HG03565 (cell line): ENCODE measurements at regions not wholly inside any gene's neighbourhood (a gene's known extent, or its start where the extent isn't known, plus 50 kb on each side); places are given as distances from the start of the nearest gene placed in this dataset.
"Not testable (repeated sequence)": the region's sequence is repeated elsewhere in the genome, so short reads cannot be mapped to it uniquely, and the experiment has no call there.

Experiments used
- ATAC-seq: cut with Tn5 transposase; IDR thresholded peaks from one replicate; pipeline ENCODE4 v1.9.1; 2021; ENCODE audit warnings: mild to moderate bottlenecking, moderate library complexity; ENCODE audit not compliant: unreplicated experiment

DNA sequence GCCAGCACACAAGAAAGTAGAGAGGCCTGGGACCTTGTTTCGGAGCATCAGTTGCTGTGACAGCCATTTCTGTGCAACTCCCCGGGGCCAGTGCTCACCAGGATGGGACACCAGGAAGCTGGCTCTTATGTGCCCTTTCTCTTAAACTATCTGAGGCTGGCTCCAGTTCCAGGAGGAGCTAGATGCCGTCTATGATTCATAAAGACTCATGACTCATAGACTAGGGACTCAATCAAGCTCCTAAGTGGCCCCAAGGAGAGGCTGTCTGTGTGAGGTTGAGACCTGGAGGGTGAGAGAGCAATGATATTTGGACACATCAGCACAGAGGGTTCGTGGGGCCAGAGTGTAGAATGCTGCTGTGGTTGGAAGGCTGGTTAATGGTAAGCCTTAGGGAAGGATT lies 580.1 kb downstream of the CCSER2 start:
- no peak for ATAC-seq

DNA sequence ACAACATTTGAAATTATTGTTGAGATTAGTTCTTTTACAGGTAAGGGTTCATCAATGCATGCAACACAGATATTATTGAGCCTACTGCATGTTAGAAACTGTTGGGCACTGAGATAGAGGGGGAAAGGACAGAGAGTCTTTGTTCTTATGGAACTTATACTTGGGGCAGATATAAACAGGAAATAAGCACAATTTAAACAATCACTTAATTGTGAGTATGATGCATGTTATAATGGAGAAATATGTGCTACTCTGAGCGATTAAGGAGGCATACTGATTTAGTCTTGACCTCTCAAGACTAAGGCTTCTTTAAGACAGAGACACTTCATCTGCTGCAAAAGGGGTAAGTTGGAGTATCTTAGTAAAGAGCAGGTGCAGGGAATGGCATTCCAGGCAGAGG lies 593.3 kb downstream of the CCSER2 start:
- ATAC-seq: no peak

DNA sequence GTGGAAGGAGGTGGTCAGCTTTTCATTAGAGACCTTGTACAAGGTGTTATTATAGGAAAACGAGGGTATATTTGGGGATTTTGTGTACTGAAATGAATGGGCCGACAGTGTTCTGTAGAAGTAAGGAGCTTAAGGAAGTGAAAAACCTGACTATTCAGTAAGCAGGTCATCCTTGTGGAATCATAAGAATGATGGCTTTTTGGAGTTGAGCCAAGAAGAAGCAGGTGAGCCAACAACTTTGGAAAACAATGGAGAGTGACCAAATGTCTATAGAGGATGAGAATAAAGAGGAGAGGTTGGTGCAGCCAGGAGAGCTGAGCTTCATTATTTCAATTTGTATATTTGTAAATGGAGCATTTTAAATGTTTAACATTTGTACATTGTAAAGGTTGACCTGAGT lies 595.7 kb downstream of the CCSER2 start:
- ATAC-seq: no peak

DNA sequence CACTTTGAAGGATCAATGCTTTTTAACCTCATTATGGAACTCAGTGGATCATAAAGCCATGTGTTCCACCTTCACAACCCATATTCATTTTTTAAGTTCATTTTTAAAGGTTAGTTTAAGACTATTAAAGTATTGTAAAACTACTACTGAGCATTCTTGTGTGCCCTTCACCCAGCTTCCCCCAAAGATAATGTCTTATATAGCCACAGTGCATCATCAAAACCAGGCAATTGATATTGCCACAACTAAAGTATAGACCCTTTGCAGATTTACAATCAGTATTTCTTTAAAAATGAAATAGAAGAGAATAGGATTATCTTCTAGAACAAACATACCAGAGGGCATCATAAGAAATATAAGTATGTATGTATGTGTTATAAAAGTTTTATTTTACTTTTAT lies 597.1 kb downstream of the CCSER2 start:
- no peak for ATAC-seq

DNA sequence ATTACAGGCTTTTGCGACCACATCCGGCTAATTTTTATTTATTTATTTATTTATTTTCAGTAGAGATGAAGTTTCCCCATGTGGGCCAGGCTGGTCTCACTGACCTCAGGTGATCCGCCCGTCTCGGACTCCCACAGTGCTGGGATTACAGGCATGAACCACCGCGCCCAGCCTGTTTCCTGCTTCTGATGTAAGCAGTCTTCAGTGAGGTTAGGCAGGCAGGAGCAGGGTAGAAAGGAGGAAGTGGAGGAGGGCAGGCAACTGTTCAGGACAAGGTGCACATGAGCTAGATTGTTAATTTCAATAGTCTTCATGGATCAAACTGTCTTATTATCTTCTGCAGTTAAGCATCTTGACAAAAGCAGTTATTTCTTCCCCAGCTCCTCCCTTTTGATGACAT lies 605.0 kb downstream of the CCSER2 start:
- no peak for ATAC-seq

DNA sequence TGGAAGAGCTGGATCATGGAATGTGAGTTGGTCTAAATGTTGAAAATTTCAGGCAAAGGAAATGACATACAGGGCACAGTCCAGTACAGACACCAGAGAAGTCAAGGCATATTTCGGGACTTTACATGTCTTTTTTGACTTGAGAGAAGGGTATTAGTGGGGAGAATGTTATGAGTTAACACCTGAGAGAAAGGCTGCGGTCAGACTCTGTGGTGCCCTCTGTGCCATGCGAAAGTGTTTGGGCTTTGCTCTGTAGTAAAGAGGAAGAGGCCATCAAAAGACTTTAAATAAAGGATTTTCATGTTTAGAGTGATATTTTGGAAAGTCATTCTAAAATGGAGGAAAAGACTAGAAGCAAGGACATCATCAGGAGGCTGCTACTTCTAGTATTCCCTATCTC lies 607.4 kb downstream of the CCSER2 start:
- no peak for ATAC-seq

DNA sequence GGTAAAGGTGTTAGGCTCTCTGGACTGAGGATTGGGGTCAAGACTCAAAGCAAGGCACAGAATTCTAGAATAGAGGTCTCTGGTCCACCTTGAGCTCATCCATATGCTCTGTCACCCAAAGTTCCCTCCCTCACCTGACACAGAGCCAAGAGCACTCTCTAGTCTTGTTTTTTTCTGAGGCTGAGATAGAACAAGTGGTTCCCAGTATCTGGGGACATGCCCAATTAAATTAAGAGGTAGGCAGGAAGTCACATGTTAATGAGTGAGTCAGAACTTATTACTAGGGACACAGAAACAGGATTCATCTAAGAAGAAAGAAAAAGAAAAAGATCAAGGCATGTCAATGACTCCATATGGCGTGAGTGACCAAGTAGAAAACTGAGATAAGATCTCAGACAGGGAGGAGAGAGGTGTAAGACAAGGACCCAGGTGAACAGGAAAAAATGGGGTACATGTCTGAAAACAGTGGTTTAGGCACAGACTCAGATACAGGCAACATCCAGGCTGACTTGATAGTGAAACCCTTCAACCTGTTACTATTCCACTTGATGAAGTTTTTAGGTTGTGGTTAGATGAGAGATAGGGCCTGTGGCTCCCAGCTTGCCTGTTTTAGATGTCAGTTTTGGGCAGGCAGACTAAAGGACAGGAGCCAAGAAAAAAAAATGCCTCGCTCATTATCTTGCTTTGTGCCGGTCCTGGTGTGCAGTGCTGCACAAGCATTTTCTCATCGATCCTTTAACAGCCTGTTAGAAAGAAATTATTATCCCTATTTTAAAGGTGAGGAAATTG lies 609.9 kb downstream of the CCSER2 start:
- no peak for ATAC-seq

DNA sequence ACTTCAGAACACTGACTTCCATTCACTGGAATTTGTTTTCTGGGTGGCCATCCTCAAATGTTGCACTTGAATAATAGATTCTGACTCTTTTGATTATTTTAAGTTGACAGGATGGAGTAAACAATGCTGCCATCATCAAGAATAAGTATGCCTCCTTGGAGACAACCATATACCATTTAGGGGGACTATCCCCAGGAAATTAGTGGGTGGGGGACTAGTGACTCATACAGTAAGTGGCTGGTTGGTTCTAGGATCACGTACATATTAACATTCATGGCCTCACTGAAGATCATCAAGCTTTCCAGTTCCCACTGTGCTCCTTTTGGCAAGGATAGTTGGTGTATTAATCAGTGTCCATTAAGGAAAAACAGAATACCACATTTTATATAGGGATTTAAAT lies 615.2 kb downstream of the CCSER2 start:
- no peak for ATAC-seq

DNA sequence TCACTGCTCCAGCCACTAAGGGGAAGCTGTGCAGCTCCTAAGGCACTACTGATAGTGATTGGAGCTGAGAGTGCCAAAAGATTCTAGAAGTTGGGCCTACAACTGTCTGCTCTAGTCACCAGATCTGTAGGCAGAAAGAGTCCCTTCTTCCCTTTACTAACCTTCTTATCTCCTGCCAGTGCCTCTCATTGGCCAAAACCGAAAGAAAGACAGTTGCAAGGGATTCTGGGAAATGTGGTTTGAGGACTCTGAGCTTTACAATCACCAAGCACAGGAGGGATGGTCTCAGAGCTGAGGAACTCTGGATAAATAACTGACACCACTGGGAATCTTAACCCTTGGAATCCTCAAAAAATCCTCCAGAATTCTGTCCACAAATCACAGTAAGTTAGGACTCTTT lies 615.8 kb downstream of the CCSER2 start:
- ATAC-seq: no peak

DNA sequence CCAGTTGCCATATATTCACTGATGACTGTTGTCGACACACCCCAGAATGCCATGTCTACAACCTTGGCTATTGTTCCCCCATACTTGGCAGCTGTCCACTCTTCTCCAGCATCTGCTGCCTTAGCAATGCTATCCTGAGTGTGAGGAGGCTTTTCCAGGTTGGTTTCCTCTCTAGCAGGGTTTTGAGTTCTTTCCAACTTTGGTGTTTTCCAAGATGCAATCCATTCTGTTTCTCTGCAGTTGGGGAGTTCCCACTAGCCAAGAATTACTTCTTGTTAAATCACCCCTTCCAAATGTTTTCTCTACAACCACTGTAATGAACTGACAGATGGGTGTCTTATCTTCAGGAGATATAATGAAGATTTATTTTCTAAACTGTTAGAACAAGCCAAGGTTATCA lies 617.4 kb downstream of the CCSER2 start:
- ATAC-seq: no peak

DNA sequence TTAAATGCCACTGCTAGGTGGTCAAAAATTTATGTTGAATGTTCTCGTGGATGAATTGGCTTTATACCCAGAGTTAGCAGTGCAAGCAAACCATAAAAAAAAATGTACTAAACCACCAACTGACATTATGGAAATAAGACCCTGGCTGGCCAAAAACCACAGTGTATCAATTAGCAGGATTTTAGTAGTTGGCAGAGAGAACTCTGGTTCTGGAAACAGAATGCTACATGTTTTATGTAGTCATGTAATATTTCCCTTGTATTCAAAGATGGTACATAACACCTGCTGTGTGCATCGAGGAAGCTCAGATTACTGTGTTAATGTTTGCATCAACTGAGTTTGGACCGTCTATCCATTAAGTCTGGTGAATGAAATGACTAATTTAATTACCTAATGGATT lies 618.5 kb downstream of the CCSER2 start:
- no peak for ATAC-seq

DNA sequence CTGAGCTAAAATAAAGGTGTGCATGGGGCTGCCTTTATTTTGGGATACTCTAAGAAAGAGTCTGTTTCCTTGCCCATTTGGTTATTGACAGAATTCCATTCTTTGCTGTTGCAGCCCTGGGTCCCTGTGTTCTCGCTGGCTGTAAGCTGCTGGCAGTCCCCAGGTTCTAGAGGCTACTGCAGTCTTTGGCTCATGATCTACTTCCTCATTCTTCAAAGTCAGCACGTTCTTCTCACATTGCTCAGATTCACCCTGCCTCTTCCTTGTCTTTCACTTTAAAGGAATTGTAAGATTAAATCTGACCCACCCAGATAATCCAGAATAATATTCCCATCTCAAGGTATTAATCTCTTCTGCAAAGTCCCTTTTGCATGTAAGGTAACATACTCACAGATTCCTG lies 620.3 kb downstream of the CCSER2 start:
- ATAC-seq: no peak

DNA sequence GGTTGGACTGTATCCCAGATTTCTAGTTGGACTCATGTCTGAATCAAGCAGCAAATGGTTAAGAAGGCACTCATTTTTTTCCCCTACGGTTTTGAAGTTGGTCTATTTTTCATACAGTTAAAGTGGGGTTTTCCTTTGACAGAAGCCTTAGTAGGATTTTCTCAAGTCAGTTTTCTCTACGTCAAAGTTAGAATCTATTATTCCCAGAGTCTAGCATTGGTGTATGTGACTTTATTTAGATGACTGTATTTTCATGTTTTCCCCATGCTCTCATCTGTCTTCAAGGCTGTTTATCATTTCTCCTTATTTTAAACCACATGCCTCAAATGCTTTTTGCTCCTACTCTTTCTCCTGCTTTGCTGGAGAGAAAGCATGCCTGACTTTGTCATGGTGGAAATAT lies 623.2 kb downstream of the CCSER2 start:
- ATAC-seq: no peak

DNA sequence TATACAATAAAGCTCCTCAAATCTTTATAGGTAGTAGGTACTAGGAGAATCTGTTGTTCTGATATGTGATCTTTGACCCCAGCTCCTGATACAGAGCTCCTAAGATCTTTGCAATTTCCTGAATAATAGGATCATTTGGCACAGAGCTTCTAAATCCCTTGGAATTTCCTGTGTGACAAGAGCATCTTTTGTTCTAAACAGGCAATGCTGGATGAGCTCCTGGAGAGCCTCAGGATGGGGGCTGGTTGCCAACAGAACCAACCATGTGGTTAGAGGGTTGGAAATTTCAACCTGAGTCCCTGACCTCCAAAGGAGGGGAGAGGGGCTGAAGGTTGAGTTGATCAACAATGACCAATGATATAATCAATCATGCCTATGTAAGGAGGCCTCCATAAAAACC lies 629.0 kb downstream of the CCSER2 start:
- ATAC-seq: no peak

DNA sequence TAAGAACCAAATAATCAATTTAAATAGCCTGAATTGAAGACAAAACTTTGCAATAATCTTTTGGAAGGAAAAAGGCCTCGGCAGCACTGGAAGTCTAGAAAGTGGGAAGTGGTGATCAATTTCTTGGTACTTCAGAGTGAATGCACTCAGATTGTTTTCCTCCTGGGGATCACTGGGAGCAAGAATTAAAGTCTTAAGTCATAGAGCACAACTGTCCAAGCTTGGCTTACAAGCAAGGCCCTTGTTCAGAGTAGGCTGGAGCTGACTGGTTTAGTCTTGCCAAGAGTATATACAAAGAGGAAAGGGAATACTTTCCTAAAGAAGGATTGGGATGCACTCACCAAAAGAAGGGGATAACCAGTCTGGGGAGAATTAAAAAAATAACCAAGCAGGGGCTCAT lies 637.1 kb downstream of the CCSER2 start:
- ATAC-seq: no peak

DNA sequence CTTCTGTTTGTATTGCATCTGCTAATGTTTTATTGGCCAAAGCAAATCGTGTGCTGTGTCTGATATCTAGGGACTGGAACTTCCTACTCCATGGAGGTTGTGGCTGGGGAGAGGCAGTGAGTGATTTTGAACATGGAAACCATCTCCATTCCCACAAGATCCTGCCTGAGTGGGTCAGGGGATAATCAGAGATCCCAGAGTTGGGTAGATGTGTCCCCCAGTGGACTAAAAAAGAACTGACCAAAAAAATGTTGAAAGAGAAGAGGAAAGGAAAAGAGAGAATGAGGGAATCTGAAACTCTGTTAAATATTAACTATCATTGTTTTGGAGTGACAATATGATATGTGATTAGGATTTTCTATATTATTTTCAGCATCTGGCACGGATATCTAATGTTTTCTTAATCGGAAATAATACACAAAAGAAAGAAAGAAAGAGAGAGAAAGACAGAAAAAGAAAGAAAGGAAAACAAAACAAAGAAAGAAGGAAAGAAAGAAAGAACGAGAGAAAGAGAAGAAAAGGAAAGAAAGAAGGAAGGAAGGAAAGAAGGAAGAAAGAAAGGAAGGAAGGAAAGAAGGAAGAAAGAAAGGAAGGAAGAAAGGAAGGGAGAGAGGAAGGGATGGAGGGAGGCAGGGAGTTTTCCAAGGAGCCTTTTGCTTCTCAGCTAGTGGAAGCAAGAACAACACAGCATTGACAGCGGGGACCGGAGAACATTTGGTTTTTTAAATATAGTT lies 638.5 kb downstream of the CCSER2 start:
- no peak for ATAC-seq

DNA sequence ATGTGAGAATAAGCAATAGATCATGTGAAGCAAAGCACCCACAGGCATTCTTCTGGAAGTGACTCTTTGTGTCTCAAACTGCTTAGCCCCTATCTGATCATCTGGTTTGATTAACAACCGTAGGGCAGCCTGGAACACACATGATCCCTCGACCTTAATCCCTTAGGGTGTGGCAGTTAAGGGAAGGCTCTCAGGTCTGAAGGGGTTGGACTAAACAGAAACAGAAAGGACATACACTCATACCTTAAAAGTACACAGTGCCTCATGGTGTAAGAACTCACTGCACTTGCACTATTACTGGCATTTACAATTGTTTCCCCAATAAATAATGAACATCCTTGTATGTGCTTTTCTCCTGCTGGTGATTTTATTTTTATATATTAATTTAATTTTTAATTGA lies 640.9 kb downstream of the CCSER2 start:
- ATAC-seq: not testable (repeated sequence)

DNA sequence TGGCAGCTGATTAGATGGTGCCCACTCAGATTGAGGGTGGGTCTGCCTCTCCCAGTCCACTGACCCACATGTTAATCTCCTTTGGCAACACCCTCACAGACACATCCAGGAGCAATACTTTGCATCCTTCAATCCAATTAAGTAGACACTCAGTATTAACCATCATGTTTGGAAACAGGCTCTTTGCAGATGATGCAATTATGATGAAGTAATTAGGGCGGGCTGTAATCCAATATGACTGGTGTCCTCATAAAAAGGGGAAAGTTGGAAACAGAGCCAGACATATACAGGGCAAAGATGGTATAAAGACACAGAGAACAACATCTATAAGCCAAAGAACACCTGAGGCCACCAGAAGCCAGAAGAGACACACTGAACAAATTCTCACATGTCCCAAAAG lies 658.6 kb downstream of the CCSER2 start:
- ATAC-seq: no peak

DNA sequence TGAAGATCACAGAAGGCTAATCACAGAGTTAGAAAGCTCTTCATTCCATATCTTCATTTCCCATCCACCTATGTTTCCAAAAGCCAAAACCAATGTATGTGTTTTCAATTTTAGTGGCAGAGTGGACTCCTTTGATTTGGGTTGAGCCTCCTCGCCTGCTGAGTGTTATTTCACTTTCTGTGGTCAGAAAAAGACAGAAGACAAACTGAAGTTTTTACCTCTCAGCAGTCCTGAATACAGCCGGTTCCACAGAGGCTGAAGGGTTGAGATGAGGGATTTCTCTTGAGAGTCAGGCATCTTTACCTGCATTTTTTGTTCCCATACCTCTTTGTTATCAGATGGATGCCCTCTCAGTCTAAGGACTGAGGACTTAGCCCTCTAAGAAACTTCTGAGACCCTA lies 659.6 kb downstream of the CCSER2 start:
- no peak for ATAC-seq

DNA sequence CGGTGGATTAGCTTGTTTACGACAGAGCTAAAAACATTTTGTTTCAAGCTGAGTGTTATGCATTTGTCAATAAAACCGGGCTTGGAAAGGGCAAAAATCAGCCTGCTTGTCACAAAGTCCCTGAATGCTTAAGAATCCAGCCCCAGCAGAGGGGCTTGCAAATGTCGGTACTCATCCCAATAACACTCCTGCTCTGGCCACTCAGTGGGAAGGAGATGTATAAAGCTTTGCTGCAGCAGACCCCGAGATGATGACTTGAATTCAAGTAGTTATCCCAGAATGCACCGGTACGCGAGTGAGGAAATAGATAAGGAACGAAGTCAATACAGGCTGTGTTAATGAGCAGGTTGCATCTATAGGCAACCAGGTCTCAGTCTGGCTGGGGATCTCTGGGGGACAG lies 662.3 kb downstream of the CCSER2 start:
- ATAC-seq: no peak

DNA sequence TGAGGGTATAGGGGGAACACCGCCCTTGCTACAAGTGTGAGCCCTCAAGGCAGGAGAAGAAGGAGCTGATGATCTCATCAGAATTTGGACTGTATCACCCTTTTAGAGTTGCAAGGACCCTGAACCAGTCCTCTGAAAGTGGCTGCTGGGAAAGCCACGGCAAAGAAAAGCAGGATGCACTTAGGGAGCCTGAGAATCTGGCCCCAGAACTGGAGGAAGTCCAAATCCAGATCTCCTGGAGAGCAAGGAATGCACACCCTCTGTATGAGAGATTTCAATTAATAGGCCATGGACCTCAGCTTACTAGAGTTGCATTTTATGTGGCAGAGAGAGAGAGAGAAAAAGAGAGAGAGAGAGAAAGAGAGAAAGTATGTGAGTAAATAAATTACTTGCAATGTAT lies 662.9 kb downstream of the CCSER2 start:
- no peak for ATAC-seq

DNA sequence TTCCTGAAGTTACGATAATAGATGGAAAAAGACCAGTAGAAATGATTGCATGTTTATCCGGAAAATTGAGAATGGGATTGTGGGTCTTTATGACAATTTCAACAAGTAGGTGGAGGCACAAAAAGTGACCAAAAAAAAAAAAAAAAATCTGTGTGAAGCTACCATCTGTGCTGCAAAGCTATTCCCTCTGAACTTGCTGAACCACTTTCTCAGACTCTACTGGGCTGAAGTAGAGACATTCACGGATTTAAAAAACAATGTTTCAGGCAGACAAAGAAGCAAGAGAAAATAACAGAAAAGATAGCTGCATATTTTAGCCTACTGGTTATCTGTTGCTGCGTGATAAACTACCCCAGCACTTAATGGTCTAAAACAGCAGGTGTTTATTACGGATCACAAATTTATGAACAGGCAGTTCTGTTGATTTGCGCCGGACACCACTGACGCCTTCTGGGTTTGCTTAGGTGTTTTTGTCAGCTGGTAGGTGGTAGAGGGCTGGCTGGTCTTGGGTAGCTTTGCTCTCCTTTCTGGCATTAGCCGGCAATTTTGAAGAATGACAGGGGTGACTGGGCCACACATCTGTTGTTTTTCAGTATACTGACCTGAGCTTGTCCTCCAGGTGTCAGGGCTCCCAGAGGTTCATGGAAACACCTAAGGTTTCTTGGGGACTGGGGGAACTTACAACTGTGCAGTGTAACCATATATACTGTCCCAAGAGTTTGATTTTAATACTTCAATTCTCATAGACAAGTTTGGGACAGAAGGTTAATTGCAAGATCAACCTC lies 665.1 kb downstream of the CCSER2 start:
- no peak for ATAC-seq
